Choroid plexus epithelial cell (primary cell): ENCODE measurements at regions not wholly inside any gene's neighbourhood (a gene's known extent, or its start where the extent isn't known, plus 50 kb on each side); places are given as distances from the start of the nearest gene placed in this dataset.

Source experiments
- DNase-seq: peaks from one replicate; pipeline ENCODE4 v3.0.0-alpha.2; 2010; ENCODE audit warnings: low read depth
- H3K4me3 ChIP-seq: 2 replicates; pipeline ENCODE4 v1.5.1; 2011; ENCODE audit warnings: low read depth, mild to moderate bottlenecking, control low read depth, low read length, moderate library complexity
- CTCF ChIP-seq: conservative IDR thresholded peaks from 2 replicates; pipeline ENCODE4 v1.5.1; 2011; ENCODE audit warnings: low read depth, mild to moderate bottlenecking, control low read depth, inconsistent platforms, low read length, moderate library complexity

GRCh38 chr14:94875256-94875655 is 105.3 kb upstream of the GSC start:
- no peak for TF ChIP-seq CTCF
- no peak for DNase-seq

GRCh38 chr14:94868772-94869072 is 98.8 kb upstream of the GSC start:
- DNase-seq: no peak
- H3K4me3 ChIP-seq: no peak overlapping the region
- TF ChIP-seq CTCF: no peak

More at GRCh38 chr14:94875256-94875655, 105.3 kb upstream of the GSC start:
- H3K4me3 ChIP-seq: no peak overlapping the region

- no peak for DNase-seq
- TF ChIP-seq CTCF: no peak
- H3K4me3 ChIP-seq: no peak overlapping the region
Observed at GRCh38 chr14:94867946-94868771, 98.2 kb upstream of the GSC start.

GRCh38 chr14:94867209-94867608 is 97.3 kb upstream of the GSC start:
- DNase-seq: no peak
- no peak for TF ChIP-seq CTCF

GRCh38 chr14:94864387-94865195 is 94.7 kb upstream of the GSC start:
- no peak for TF ChIP-seq CTCF
- no peak for DNase-seq
- H3K4me3 ChIP-seq: no peak overlapping the region

More at GRCh38 chr14:94867209-94867608, 97.3 kb upstream of the GSC start:
- H3K4me3 ChIP-seq: no peak overlapping the region

GRCh38 chr14:94863366-94863765 is 93.5 kb upstream of the GSC start:
- no peak for DNase-seq
- H3K4me3 ChIP-seq: no peak overlapping the region
- no peak for TF ChIP-seq CTCF
